Endometrium (tissue), 2 donors: ENCODE measurements at regions not wholly inside any gene's neighbourhood (a gene's known extent, or its start where the extent isn't known, plus 50 kb on each side); places are given as distances from the start of the nearest gene placed in this dataset.
"Not testable (repeated sequence)": the region's sequence is repeated elsewhere in the genome, so short reads cannot be mapped to it uniquely, and the experiment has no call there.

Source experiments
- FAIRE-seq: peaks from 2 replicates; lab custom pipeline; 2012; peaks lifted over from hg19 to GRCh38; lab: Jason Lieb, UNC
- donor health status: control.
- donor health status: control.

GRCh38 chr1:228941666-228942065, 206.4 kb downstream of the RHOU start:
- no peak for FAIRE-seq

GRCh38 chr1:228943436-228943835, 208.2 kb downstream of the RHOU start:
- no peak for FAIRE-seq

GRCh38 chr1:228944296-228944695, 209.0 kb downstream of the RHOU start:
- no peak for FAIRE-seq

- no peak for FAIRE-seq
Observed at GRCh38 chr1:228944935-228945371, 209.7 kb downstream of the RHOU start.

GRCh38 chr1:228945885-228946284, 210.6 kb downstream of the RHOU start:
- no peak for FAIRE-seq

- not testable (repeated sequence) for FAIRE-seq
Observed at GRCh38 chr1:228949617-228950016, 214.3 kb downstream of the RHOU start.

- no peak for FAIRE-seq
Observed at GRCh38 chr1:228953207-228953606, 217.9 kb downstream of the RHOU start.

- FAIRE-seq, result not testable (repeated sequence)
Observed at GRCh38 chr1:228953808-228954207, 218.5 kb downstream of the RHOU start.

GRCh38 chr1:228955691-228956090, 220.4 kb downstream of the RHOU start:
- no peak for FAIRE-seq

GRCh38 chr1:228956864-228957263, 221.6 kb downstream of the RHOU start:
- FAIRE-seq, result no peak

- no peak for FAIRE-seq
Observed at GRCh38 chr1:228957535-228957934, 222.3 kb downstream of the RHOU start.

- no peak for FAIRE-seq
Observed at GRCh38 chr1:228958121-228958520, 222.8 kb downstream of the RHOU start.

GRCh38 chr1:228958741-228959140, 223.5 kb downstream of the RHOU start:
- FAIRE-seq, result no peak

GRCh38 chr1:228960705-228961104, 225.4 kb downstream of the RHOU start:
- no peak for FAIRE-seq

GRCh38 chr1:228961511-228961910, 226.2 kb downstream of the RHOU start:
- no peak for FAIRE-seq

GRCh38 chr1:228963795-228964177, 228.5 kb downstream of the RHOU start:
- no peak for FAIRE-seq

- peak; percentile 93 for FAIRE-seq
Observed at GRCh38 chr1:228964178-228965089, 229.2 kb downstream of the RHOU start.

- no peak for FAIRE-seq
Observed at GRCh38 chr1:228968891-228969606, 233.8 kb downstream of the RHOU start.

GRCh38 chr1:228969953-228970800, 234.9 kb downstream of the RHOU start:
- FAIRE-seq, result no peak

GRCh38 chr1:228972576-228972975, 237.3 kb downstream of the RHOU start:
- no peak for FAIRE-seq

GRCh38 chr1:228974273-228974672, 239.0 kb downstream of the RHOU start:
- no peak for FAIRE-seq

- FAIRE-seq, result no peak
Observed at GRCh38 chr1:228975238-228975907, 240.1 kb downstream of the RHOU start.
